Activated gamma-delta T cell treated with anti-CD3 and anti-CD28 coated beads, Interleukin-2, amount 50 U/mL, for 16 hours (primary cell): ENCODE measurements at regions not wholly inside any gene's neighbourhood (a gene's known extent, or its start where the extent isn't known, plus 50 kb on each side); places are given as distances from the start of the nearest gene placed in this dataset.
A peak's percentile ranks its signal among the peaks of the same experiment; 100 is the strongest.
"Not testable (repeated sequence)": the region's sequence is repeated elsewhere in the genome, so short reads cannot be mapped to it uniquely, and the experiment has no call there.

Source experiments
- DNase-seq: peaks from one replicate; pipeline ENCODE4 v3.0.0-alpha.2; 2020; ENCODE audit warnings: low read depth

- no peak for DNase-seq
Measured at GRCh38 chr5:39970117-39970798, 545.5 kb upstream of the DAB2 start.

DNA sequence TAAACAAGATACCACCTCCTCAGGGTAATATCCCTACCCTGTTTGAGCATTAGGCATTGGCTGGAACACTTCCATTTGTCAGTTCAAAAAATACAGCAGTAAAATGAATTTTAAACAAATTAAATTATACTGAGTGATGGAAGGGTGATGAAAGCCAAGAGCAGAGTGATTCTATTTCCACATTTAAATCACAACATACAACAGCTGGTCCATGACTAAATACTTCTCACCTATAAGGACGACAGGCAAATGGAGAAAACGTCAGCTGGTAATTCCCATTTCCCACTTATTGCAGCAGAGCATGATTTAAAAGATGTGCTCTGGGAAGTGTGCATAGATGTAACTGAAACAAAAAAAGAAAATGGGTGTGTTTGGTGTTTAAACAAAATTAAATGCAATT is 543.6 kb upstream of the DAB2 start:
- no peak for DNase-seq

DNA sequence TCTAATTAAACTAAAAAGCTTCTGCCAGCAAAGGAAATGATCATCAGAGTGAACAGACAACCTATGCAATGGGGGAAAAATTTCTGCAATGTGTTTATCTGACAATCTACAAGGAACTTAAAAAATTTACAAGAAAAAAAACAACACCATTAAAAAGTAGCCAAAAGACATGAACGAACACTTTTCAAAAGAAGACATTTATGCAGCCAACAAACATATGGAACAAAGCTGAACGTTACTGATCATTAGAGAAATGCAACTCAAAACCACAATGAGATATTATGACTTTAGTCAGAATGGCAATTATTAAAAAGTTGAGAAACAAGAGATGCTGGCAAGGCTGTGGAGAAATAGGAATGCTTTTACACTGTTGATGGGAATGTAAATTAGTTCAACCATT is 530.4 kb upstream of the DAB2 start:
- DNase-seq = no peak

DNA sequence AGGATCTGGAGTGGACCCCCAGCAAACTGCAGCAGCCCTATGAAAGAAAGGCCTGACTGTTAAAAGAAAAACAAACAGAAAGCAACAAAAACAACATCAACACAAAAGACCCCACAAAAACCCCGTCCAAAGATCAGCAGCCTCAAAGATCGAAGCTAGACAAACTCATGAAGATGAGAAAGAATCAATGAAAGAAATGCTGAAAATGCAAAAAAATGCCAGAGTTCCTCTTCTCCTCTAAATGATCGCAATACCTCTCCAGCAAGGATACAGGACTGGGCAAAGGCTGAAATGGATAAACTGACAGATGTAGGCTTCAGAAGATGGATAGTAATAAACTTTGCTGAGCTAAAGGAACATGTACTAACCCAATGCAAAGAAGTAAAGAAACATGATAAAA is 526.3 kb upstream of the DAB2 start:
- DNase-seq = no peak

DNA sequence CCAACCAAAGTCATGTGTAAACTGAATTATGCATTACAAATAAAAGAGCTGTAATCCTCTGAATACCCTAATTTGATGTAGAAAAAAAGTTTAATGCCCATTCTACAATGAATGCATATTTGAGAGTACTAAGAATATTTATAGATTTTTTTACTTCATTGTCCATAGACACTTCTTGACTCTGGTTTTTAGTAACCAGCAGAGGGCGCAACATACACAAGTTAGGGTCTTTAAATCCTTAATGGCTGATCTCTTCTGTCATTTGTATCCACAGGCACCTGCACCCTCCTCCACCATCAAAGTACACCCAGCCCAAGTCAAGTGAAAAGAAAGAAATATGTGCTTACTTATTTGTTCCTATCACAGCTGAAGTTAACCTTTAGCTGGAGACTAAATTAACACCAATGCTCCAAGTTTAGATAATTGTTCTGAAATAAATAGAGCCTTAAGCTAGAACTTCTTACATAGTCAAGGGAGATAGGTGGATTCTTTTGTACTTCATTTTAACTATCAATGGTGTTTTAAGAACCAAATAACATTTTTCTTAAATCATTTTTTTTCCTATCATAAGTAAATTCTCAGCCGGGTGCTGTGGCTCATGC is 524.2 kb upstream of the DAB2 start:
- DNase-seq = peak; percentile 41

GRCh38 chr5:39948341-39948740 is 523.6 kb upstream of the DAB2 start:
- no peak for DNase-seq

DNA sequence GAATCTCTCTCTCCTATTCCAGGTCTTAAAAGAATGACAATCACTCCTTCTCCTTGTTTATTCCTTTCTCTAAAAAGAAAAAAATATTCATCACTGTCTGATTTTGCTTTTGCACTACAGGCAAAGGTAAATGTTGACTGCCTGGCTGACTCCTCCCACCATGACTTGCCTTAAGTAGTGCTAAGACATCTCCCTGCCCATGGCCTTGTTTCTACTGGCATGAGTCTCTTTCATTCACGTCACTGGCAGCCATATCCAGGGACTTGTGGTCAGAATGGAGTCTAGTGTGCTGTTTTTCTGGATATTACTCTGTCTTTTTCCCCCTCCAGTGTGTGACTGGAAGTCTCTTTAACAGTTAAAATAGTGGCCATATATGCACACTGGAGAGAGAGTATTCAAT is 522.9 kb upstream of the DAB2 start:
- no peak for DNase-seq

DNA sequence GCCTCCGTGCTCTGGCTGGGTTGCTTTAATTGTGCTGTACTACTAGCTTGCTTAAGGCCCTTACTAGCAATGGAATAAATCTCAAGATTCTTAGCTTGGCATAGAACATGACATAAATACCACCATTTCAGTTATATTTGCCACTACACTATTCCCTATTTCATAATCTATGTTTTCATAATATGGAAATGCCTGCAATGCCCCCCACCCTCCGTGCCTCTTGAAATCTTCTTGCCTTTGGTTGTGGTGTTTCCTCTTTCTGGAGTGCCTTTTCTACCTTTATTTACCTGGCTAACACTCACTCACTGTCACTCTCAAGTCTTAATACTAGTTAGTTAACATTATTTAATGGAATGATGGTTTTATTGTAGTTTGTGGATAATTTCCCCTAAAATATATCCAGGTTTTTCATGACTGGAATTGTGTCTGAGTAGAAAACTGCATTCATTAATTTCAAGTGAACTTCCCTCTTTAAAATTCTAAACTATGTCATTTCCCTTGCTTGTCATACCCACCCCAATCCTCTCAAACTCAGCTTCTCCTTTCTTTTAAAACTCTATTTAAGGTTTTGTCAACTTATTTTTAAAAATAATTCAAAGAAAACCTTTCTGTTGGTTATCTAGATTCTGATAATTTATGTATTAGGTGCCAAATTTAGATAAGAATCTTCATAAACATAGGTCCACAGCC is 521.7 kb upstream of the DAB2 start:
- DNase-seq = no peak

DNA sequence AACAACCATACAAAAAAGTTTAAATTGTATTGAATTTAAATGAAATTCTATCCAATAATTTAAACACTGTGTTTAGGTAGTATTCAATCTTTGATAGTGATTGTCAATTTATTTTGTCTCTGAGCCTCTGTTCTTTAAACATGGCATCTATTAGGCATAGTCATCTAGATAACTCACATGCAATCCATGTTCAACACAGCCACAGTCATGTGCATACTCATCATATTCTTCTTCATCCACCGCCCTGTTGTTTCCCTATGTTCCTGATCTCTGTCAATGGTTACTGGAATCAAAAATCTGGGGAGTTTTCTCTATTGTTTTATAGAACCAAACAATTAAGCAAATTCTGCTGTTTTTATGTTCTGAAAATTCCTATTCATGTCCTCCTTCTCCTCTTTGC is 521.1 kb upstream of the DAB2 start:
- DNase-seq = no peak

- DNase-seq = no peak
Measured at GRCh38 chr5:39943811-39944210, 519.0 kb upstream of the DAB2 start.

DNA sequence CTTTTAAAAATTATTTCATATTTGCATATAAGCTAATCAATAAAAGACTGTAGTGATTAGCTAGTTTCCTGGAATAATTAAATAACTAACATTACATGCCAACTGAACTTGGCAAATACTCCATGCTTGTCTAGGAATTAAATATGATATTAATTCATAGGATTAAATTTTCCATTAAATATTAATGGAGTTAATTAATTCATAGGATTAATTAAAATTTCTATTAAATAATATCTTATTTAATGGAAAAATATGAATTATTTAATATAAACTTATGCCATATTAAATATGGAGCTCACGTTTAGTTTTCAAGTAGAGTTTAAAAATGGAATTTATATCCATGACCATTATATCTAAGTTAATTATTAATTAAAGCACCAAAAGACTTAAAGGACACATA is 517.8 kb upstream of the DAB2 start:
- DNase-seq = no peak

DNA sequence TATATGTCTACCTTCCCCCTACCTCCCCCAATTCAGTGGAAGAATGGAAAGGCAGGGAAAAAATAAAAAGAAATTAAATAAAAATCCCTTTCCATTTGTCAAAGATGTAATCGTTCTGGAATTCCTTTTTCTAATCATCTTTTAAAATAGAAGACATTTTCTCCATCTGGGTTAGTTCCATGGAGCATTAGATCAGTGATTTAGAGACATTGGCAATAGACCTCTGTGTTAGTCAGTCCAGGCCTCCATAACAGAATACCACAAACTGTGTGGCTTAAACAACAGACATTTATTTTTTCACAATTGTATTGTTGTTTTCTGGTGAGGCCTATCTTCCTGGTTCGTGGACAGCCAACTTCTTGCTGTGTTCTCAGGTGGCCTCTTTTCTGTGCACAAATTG is 516.6 kb upstream of the DAB2 start:
- DNase-seq = no peak

GRCh38 chr5:39934830-39935229 is 510.1 kb upstream of the DAB2 start:
- DNase-seq = no peak

DNA sequence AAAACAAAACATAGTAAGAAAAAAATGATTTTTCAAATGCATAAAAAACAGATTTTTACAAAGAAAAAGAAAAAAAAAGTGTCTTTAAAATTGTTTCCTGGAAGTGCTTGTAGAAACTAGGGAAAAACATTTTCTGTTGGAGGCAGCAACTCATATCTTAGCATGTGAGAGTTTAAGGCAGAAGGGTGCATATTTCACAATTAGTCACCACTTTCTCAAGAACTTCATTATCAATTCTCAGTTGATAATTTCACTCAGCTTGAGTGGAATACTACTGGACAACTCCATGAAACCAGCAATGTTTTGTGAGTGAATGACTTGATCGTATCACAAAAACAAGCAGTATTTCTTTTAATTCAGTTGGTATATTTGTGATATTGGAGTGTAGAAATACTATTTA is 508.3 kb upstream of the DAB2 start:
- no peak for DNase-seq

DNA sequence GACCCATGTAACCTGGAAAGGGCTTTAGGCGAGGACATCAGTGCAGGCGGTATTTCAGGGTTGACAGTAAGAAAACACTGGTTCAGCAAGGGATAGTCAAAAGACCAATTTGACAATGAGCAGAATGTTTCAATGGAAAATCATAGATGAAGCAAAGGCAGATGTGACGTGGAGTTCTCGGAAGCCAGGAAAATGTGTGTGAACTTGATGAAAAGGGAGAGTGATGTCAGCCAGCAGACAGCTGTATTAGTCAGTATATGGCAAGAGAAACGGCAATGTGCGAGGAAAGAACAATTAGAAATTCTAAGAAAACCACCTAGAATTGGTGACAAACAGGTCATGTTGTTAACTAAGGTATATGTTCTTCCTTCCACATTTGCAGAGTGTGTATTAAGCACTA is 503.9 kb upstream of the DAB2 start:
- DNase-seq = no peak

DNA sequence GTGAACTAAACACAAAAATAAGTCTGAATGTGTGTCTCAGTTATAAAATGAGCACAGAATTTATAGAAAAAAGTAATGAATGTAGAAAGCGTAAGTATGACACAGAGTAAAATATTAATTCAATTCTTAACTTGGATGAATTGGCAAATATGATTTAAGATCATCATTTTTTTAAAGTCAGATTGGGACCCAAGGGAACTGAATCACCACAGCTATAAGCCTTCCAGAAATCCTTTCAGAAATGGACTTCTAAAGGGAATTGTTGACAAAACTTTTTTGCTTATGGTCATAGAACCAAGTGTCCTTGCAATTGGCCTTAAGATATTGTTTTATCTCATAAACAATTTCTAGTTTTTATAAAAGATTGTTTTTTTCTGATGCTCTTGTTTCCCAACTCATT is 495.1 kb upstream of the DAB2 start:
- DNase-seq = no peak

DNA sequence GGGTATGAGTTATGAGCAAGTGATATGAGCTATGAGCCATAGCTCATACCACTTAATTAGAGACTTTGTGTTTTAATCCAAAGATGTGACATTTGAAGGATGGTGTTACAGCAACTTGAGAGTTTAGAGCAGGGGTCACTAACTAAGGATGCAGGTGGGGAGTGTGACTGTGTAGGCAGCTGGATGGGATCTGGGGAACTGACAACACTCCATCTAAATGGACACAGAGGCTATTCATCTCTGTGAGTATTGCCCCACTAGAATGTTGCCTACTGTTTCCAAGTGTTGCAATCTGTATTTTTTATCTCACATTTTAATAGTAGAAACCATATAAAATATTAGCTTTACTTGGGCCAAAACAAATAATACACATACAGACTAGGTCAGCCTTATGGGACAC is 488.1 kb upstream of the DAB2 start:
- DNase-seq = no peak

DNA sequence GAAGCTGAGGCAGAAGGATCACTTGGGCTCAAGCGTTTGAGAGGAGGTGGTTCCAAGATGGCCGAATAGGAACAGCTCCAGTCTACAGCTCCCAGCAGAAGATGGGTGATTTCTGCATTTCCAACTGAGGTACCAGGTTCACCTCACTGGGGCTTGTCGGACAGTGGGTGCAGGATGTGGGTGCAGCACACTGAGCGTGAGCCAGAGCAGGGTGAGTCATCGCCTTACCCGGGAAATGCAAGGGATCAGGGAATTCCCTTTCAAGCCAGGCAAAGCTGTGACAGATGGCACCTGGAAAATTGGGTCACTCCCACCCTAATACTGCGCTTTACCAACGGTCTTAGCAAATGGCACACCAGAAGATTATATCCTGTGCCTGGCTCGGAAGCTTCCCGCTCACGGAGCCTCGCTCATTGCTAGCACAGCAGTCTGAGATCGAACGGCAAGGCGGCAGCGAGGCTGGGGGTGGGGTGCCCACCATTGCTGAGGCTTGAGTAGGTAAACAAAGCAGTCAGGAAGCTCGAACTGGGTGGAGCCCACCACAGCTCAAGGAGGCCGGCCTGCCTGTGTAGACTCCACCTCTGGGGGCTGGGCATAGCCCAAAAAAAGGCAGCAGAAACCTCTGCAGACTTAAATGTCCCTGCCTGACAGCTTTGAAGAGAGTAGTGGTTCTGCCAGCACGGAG is 482.6 kb upstream of the DAB2 start:
- DNase-seq = not testable (repeated sequence)

GRCh38 chr5:39906146-39906545 is 481.4 kb upstream of the DAB2 start:
- no peak for DNase-seq

- DNase-seq = no peak
Measured at GRCh38 chr5:39905356-39905755, 480.6 kb upstream of the DAB2 start.

- no peak for DNase-seq
Measured at GRCh38 chr5:39902626-39903025, 477.8 kb upstream of the DAB2 start.

DNA sequence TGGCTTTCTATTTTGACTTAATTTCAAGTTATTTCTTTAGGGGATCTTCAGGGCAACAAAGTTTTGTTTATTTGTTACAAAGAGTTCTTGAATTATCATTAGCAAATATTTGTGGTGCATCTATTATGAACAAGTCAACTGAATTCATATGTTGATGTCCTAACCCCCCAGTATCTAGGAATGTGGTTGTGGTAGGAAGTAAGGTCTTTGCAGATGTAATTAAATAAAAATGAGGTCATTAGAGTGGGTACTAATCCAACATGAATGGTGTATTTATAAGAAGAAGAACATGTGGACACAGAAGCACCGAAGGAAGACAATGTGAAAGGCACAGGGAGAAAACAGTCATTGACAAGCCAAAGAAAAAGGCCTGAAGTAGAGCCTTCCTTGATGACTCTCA is 474.0 kb upstream of the DAB2 start:
- no peak for DNase-seq

GRCh38 chr5:39896706-39897105 is 471.9 kb upstream of the DAB2 start:
- DNase-seq = no peak
